Activated gamma-delta T cell treated with Interleukin-2 at 50 U/mL for 16 hours (primary cell): ENCODE measurements at regions not wholly inside any gene's neighbourhood (a gene's known extent, or its start where the extent isn't known, plus 50 kb on each side); places are given as distances from the start of the nearest gene placed in this dataset.
A peak's percentile ranks its signal among the peaks of the same experiment; 100 is the strongest.
"Not testable (repeated sequence)": the region's sequence is repeated elsewhere in the genome, so short reads cannot be mapped to it uniquely, and the experiment has no call there.

ENCODE experiments used
- DNase-seq: peaks from one replicate; pipeline ENCODE4 v3.0.0-alpha.2; 2020

DNA sequence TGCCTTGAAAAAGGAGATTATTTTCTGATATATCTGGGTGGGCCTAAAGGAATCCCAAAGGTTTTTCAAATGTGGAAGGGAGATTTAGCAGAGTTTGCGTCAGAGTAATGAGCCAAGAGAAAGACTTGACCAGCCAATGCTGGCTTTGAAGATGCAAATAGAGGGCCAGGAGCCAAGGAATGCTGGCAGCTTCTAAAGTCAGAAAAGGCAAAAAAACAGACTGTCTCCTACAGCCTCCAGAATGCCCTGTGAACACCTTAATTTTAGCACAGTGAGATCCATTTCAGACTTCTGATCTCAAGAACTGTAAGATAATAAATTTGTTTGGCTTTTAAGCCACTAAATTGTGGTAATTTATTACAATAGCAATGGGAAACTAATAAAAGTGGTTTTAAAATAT lies 122.6 kb upstream of the FREM1 start:
- no peak for DNase-seq

DNA sequence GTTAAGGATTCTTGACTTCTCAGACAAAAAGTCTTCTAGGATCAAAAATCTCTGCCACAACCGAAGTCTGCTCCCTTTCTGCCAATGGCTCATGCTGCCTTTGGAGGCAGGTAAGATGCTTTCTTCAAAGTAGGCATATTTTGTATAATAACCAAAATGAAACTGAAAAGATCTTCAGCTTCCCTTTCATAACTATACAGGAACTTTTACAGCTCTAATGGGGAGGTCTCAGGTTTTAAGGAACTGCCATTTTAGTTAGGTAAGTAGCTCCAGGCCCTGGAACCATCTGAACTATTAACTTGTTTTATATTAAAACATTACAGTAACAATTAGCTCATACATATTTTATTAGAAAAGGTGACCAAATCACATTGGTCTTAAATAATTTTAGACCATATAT lies 110.9 kb upstream of the FREM1 start:
- no peak for DNase-seq

DNA sequence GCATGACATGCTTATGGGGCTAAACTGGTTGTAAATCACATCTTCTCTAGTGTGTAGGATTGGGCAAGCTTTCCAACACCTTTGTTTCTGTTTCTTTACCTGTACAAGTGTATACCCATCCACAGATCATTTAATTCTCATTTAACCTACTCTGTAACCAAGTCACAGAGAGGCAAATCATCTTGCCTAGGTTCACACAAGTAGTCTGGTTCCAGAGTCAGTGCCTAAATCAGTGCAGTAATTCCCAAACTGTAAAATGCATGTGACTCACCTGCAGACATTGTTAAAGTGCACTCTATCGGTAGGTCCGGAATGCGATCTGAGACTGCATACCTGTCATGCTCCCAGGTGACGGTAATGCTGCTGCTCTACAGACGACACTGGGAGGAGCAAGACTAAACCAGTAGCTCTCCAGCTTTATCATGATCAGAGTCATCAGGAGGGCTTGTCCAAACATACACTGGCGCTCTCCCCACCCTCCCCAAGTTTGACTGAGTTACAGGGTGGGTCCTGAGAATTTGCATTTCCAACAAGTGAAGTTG lies 107.9 kb upstream of the FREM1 start:
- no peak for DNase-seq

DNA sequence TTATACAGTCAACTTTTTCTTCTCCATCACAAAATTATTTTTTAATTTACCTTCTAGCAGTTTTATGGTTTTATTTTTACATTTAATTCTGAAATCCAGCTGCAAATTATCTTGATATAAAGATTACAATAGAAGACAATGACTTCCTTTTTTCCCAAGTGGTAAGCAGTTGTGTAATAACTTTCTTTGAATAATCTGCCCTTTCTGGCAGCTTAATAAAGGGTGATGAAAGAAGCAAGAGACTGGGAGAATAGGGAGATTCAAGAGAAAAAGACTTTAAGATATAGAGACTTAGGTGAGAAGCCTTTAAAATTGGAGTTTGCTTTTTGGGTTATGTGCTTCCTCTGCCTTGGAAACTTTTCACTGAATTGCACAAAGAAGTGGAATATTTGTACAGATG lies 100.4 kb upstream of the FREM1 start:
- DNase-seq = no peak

DNA sequence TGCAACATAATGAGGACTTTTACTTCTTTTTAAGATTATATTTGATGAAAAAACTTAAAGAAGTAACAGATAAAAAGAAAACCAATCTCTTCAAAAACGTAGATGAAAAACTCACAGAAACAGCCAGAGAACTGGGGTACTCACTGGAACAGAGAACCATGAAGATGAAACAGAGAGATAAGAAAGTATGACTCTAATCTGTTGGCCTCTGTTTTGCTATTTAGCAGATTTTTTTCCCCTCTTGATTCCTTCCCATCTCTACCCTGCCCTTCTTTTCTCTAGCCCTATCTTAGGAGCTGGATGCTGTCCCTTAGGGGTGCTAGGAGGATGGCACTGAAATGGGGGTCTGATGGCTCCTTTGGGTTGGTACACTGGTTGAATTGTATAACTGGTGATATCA lies 97.5 kb upstream of the FREM1 start:
- DNase-seq = no peak

DNA sequence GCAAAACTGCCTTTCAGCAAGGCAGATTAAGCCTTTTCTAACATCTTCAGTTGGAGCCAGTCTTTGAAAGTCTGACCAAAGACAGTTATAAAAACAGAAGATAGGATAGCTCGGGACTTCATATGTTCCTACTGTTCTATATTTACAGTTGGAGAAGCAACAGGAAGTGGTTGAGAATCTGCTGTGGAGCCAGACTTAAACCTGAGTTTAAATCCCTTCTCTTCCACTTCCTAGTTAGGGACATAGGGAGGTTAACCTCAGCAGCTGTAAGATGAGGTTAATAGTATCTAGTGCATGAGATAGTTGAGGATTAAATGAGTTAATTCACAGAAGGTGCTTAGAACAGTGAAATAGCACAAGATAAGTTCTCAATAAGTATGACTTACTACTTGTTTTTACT lies 84.5 kb upstream of the FREM1 start:
- no peak for DNase-seq

DNA sequence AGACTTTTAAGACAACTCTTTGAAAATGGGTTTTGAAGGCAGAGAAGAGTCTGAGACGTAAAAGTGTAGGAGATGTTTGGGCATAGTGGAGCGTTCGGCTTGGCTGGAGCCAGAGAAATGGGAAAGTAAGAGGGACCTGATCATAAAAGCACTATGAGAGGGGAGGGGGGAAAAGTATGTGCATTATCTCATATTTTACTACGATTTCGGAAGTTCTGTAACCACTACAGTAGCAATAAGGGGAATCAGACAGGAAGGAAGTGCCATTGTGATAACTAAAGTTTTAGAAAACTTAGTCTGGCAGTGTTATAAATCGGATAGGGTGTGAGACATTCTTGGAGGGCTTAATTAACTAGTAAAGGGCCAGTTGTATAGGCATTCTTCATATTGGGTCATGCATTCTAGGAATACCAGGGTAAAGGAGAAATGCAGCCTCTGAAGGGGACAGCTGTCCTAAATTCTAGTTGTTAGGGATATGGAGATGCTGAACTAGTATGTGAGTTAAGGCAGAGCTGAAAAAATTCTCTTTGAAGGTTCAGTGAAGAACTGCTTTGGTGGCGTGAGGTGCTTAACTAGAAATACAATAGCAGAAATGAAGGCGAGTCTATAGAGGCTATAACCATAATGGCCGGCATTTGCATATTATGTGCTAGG lies 83.8 kb upstream of the FREM1 start:
- DNase-seq = no peak

DNA sequence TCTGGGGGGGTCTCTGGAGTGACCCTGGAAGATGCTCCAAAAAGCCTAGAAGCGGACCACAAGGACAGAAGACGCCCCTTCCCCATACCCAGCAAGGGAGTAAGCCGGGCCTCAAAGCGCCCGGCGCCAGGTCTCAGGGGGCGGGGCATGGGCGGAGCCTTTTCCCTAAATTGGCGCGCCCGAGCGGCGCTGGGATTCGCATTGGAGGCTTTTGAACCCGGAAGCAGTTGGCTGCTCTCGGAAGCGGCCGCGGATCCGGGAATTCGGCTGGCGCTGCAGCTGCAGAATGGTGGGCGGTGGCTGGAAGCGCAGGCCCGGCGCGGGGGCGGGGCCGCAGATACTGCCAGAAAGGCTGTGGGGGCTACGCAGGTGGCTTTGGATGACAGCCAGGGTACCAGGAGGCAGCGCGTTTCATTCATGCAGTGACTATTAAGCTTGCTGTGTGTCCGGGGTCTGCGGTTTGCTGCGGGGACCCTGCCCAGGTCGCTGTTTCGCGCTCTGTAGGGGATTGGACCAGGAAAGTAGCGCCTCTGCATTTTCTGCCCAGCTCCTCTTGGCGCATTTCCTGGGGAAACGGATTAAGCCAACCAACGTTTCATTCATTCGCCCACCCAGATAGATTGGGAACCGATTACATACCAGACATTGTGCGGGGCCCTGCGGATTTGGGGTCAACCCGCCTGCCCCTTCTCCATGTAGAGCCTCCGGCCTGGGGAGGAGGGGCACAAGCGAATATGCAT lies 83.0 kb upstream of the FREM1 start:
- DNase-seq = peak; percentile 3

DNA sequence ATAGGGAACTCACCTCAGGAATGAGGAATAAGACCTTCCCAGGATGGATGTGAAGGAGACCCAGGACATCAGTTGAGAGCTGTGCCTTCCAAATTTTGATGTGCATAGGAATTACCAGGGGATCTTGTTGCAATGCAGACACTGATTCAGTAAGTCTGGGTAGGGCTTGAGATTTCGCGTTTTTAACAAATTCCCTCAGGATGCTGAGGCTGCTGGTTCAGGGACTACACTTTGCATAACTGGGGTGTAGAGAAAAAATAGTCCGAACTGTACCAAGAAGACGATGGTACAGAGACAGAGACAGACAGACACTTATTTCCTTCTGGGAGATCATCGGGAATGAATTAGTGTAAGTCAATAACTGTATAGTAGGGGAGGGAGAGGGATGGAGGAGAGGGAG lies 82.3 kb upstream of the FREM1 start:
- no peak for DNase-seq

DNA sequence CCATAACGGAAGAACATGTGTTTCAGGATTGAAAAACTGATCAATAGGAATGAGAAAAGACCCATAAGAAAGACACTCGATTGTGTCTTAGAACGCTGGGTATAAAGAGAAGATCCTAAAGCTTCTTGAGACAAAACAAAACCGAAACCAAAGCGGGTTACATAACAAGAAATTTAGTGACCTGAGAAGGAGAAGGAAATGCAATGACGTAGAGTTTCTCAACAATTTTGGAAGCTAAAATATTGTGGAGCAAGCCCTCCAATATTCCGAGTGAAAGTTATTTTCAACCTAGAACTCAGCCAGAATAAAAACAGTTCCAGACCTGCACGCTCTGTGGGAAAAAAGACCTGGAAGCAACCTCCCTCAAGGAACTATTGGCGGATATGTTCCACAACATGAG lies 81.9 kb upstream of the FREM1 start:
- no peak for DNase-seq

DNA sequence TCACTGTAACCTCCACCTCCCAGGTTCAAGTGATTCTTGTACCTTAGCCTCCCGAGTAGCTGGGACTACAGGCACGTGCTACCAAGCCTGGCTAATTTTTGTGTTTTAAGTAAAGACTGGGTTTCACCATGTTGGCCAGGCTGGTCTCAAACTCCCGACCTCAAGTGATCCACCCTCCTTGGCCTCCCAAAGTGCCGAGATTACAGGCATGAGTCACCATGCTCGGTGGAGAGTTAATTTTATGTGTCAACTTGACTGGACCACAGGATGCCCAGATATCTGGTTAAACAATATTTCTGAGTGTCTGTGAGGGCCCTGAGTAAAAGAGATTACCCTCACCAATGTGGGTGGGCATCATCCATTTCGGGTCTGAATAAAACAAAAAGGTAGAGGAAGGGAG lies 80.4 kb upstream of the FREM1 start:
- not testable (repeated sequence) for DNase-seq

DNA sequence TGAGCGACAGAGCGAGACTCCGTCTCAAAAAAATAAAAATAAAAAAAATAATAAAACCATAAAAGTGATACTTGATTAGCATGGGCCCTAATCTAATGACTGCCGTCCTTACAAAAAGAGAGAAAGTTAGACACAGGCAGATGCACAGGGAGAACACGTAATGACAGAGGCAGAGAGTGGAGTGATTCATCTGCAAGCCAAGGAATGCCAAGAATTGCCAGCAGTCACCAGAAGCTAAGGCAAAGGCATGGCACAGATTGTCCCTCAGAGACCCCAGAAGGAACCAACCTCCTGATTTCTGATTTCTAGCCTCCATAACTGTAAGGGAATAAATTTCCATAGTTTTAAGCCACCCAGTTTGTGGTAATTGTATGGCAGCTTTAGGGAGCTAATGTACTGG lies 79.6 kb upstream of the FREM1 start:
- DNase-seq = no peak

DNA sequence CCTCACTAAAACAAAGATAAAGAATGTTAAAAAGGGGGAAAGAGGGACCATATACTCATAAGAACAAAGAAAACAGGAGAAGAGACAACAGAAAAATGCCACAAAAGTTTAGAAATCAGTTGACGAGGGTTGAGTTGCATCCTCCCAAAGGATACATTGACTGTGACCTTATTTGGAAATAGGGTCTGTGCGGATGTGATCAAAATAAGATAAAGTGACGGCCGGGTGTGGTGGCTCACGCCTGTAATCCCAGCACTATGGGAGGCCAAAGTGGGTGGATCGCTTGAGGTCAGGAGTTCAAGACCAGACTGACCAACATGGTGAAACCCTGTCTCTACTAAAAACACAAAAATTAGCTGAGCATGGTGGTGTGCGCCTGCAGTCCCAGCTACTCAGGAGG lies 79.1 kb upstream of the FREM1 start:
- not testable (repeated sequence) for DNase-seq

DNA sequence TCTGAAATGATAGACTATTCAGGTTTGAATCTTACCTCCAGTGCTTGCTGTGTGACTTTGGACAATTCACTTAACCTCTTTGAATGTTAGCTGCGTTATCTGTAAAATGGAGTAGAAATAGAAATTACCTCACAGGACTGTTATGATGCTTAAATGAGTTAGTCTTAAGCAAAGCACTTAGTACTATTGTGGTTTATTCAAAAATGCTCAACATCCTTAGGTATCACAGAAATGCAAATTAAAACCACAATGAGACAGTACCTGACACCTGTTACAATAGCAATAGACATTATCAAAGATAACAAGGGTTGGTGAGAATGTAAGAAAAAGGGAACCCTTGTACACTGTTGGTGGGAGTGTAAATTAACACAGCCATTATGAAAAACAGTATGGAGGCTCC lies 77.6 kb upstream of the FREM1 start:
- DNase-seq = no peak

DNA sequence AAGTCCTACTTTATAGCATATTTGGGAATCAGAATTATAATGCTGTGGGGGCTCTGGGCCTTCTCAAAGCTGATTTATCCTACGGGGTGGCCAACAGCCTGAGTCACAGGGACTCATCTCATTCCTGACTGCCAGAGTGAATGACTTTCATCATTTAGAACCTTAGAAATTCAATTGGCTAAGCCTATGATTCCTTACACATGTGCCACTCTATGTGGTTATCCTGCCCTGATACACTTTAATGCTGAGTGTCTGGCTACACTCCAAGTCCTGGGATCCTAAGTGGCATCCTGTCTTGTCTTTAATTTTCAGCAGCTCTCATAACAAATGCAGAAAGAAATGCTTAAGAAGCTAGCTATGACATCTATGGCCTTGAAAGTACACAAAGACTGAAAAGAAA lies 75.2 kb upstream of the FREM1 start:
- DNase-seq = no peak

DNA sequence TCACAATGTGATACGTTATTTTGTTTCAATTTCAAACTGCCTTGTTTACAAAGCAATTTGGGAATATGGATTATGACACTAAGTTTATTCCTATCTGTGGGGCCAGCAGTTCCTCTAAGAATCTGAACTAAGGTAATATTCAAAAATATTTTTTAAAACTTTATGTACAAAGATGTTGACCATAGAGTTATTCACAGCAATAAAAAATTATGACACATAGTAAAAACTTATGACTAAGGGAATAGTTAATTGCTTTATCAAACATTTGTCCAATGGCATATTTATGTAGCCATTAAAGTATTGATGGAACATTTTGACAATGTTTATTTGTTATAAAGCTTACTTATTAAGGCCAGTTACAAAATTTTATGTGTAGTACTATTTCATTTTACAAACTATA lies 73.4 kb upstream of the FREM1 start:
- DNase-seq = no peak

DNA sequence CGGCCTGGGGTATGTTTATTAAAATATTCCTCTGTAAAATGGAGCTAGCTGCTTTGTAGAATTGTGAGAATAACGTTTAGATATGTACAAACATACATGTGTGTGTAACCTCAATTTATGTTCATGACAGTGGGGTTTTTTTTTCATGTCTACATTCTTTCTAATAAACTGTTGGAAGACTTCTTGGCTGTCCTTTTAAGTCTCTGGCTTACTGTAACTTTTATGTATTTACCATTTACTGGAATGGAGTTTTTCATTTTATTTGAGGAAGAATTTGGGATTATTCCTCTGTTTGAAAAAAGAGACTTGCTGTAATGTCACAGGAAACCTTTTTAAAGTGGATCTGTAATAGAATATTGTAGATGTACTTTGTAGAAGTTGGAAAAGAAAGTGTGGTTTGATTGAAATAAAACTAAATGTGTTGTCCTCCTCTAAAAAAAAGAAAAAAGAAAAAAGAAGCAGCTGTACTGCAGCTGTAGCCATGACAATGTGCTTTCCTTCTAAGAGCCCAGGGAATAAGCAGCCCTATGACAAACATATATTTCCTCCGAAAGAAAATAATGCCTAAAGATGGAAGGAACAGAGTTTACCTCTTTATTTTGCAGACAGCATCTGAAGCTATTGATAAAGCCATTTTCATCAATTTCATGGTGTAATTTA lies 71.2 kb upstream of the FREM1 start:
- no peak for DNase-seq

DNA sequence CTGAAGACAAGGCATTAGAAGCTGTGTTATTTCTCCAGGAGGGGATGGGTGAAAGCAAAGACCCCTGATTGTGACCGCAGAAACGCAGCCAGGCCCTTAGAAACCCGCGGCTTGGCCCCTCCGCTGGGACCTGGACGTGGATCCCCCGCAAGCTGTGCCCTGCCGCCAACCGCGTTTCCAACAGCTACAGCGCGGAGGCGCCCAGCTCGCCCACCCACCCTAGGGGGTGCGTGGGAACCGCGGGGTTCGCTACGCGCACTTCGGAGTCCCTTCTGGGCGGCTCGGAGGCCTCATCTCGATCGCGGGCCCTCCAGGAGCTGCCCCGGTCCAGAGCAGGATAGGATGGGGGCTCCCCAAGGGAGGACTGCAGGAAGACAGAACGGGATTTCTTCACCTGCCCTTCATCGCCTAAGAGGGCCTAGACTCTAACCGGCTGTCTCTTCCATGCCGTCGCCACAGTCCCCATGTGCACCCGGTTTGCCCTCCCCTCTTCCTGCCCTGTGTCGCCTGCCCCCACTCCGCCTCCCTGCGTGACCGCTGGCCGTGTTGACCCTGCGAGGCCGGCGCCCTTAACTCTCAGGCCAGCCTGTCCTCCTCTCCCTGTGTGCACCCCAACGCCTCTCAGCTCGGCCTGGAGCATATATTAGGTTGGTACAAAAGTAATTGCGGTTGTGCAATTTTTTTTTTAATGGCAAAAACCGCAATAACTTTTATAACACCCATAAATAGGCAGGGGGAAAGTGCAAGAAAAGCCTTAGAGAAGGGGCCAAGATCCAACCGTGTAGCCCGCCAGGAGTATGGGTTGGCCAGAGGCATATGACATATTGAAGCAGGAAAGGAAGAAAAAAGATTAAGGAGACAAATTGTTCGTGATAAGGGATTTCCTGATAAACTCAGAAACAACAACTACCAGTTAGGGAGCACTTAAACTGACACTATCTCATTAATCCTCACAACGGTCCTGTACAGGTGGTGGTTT lies 68.1 kb upstream of the FREM1 start:
- no peak for DNase-seq

DNA sequence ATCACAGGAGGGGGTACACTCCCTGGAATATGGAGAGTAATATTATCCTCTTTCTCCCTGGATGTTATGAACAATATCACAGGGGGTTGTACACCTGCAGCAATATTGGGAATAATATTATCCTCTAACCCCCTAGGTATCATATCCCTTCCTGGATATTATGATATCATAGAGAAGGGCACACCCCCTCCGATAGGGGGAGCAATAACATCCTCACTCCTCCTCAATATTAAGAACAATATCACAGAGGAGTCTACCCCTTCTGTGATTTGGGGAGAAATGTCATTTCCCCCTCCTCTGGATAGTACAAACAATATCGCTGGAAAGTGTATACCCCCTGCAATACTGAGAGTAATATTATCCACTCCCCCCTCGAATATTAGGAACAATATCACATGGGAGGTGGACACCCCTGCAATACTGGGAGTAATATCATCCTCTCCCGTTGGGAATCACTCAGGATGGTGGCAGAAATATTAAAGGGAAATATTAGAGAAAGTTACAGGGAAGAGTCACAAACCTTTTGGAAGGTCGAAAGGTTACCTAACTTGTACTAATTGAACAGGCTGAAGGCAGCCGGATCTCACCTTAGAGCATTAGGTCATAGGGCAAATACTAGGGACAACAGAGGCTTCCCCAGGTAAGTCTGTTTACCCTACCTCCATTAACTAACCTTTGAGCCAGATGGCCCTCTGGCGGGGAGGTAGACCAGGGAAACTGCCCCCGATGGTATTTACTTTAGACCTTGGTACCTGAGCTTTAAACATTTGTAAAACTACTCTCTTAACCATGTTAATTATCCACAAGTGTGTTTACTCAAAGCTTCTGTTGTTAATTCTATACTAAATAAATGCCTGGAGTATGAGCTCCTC lies 57.5 kb upstream of the FREM1 start:
- DNase-seq = no peak

DNA sequence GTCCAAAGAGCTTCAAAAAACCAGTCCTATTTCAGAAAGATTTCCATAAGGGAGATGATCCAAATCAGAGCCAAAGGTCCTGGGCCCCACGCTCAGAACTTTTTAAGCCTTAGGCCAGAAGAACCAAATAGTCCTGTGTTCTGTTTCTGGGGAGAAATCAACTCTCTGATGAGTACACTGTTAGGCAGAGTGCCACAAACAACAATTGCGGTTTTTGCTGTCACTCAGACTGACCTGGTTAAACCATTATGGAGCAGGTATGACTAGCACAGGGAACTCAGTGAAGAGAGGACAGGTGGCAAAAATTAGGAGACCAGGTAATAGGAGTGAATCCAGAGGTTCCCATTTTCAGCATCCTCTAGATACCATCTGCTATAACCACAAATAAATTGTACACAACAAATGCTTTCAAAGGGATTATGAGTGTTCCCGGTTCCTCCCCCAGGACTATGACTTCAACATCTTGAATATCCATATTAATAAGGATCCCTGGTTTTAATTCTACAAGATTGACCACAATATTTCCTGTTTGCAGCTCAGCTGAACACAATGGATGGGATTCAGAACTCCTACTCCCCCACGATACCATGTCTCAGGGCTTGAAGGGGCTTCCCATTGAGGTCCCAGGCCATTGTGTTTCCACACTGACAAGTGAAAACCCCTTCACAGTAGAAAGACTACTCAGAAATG lies 52.1 kb upstream of the FREM1 start:
- no peak for DNase-seq

DNA sequence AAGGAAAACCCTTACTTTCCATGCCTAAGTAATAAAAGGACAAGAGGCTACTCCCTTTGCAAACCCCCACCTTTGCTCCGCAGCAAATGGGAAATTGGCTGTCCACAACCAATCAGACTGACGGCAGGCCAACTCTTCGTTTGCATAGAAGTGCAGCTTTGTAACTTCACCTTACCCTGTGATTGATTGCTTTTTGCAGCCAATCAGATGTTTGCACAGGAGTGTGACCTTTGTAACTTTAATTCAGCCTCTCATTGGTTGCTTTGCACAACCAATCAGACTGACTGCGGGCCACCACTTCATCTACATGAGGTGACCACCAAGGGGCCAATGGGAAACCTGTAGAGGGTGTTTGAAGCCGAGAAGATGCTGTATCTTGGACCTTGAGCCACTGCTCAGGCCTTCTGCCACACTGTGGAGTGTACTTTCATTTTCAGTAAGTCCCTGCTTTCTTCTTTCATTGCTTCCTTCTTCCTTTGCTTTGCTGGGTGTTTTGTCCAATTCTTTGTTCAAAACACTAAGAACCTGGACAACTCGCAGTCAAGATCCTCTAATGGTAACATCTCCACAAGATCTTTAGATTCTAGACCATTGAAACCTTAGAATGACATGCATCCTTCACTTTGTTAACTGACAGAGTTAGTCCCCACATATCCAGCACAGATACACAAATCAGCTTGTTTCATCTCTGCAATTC lies 51.3 kb upstream of the FREM1 start:
- DNase-seq = no peak
